Activated naive CD8-positive, alpha-beta T cell (primary cell): ENCODE measurements at regions not wholly inside any gene's neighbourhood (a gene's known extent, or its start where the extent isn't known, plus 50 kb on each side); places are given as distances from the start of the nearest gene placed in this dataset.

ENCODE experiments used
- H3K27ac Mint-ChIP-seq: one replicate; pipeline ENCODE4 v1.8.0; 2021; ENCODE audit warnings: mixed read lengths
- H3K27me3 Mint-ChIP-seq: one replicate; pipeline ENCODE4 v1.8.0; 2021; ENCODE audit warnings: mixed read lengths
- H3K36me3 Mint-ChIP-seq: one replicate; pipeline ENCODE4 v1.8.0; 2021; ENCODE audit warnings: mixed read lengths
- H3K4me1 Mint-ChIP-seq: one replicate; pipeline ENCODE4 v1.8.0; 2021; ENCODE audit warnings: low read depth, mixed read lengths
- H3K4me3 Mint-ChIP-seq: one replicate; pipeline ENCODE4 v1.8.0; 2021; ENCODE audit warnings: mild to moderate bottlenecking, mixed read lengths
- H3K9me3 Mint-ChIP-seq: one replicate; pipeline ENCODE4 v1.8.0; 2021; ENCODE audit warnings: low read depth, mixed read lengths

- peaks cover 51% of the 10 kb centered on the region for H3K36me3 Mint-ChIP-seq
- H3K4me3 Mint-ChIP-seq, result no peak overlapping the region
- peaks cover 49% of the 10 kb centered on the region for H3K4me1 Mint-ChIP-seq
- H3K27ac Mint-ChIP-seq, result peak overlapping the region; percentile 12
- H3K27me3 Mint-ChIP-seq, result no peaks in the 10 kb centered on the region
- H3K9me3 Mint-ChIP-seq, result peaks cover 11% of the 10 kb centered on the region
These were observed 1145.7 kb downstream of the VRK1 start for GRCh38 chr14:97942921-97943320.

GRCh38 chr14:97943619-97944018 is 1146.4 kb downstream of the VRK1 start:
- peaks cover 9% of the 10 kb centered on the region for H3K9me3 Mint-ChIP-seq
- peak overlapping the region; percentile 15 for H3K4me3 Mint-ChIP-seq
- H3K36me3 Mint-ChIP-seq, result peaks cover 48% of the 10 kb centered on the region
- peak overlapping the region; percentile 91 for H3K27ac Mint-ChIP-seq
- peaks cover 49% of the 10 kb centered on the region for H3K4me1 Mint-ChIP-seq
- no peaks in the 10 kb centered on the region for H3K27me3 Mint-ChIP-seq

GRCh38 chr14:97944380-97944779 is 1147.2 kb downstream of the VRK1 start:
- H3K36me3 Mint-ChIP-seq, result peaks cover 42% of the 10 kb centered on the region
- no peaks in the 10 kb centered on the region for H3K27me3 Mint-ChIP-seq
- H3K4me1 Mint-ChIP-seq, result peaks cover 48% of the 10 kb centered on the region
- peak overlapping the region; percentile 25 for H3K4me3 Mint-ChIP-seq
- peaks cover 9% of the 10 kb centered on the region for H3K9me3 Mint-ChIP-seq
- H3K27ac Mint-ChIP-seq, result peak overlapping the region; percentile 91

GRCh38 chr14:97945631-97946030 is 1148.4 kb downstream of the VRK1 start:
- Mint-ChIP-seq H3K9me3 (peaks cover 6% of the 10 kb centered on the region), H3K27ac (peak overlapping the region; percentile 34), H3K36me3 (peaks cover 42% of the 10 kb centered on the region), H3K4me3 (no peak overlapping the region), H3K4me1 (peaks cover 47% of the 10 kb centered on the region), H3K27me3 (no peaks in the 10 kb centered on the region)

- H3K4me3 Mint-ChIP-seq, result no peak overlapping the region
- no peaks in the 10 kb centered on the region for H3K27me3 Mint-ChIP-seq
- no peak overlapping the region for H3K27ac Mint-ChIP-seq
- H3K9me3 Mint-ChIP-seq, result peaks cover 6% of the 10 kb centered on the region
- peaks cover 53% of the 10 kb centered on the region for H3K4me1 Mint-ChIP-seq
- H3K36me3 Mint-ChIP-seq, result peaks cover 44% of the 10 kb centered on the region
These were observed 1149.1 kb downstream of the VRK1 start for GRCh38 chr14:97946240-97946639.

GRCh38 chr14:97946641-97947040 is 1149.5 kb downstream of the VRK1 start:
- H3K9me3 Mint-ChIP-seq, result peaks cover 6% of the 10 kb centered on the region
- peaks cover 45% of the 10 kb centered on the region for H3K36me3 Mint-ChIP-seq
- peaks cover 55% of the 10 kb centered on the region for H3K4me1 Mint-ChIP-seq
- no peaks in the 10 kb centered on the region for H3K27me3 Mint-ChIP-seq
- no peak overlapping the region for H3K4me3 Mint-ChIP-seq
- H3K27ac Mint-ChIP-seq, result no peak overlapping the region

GRCh38 chr14:97948841-97949240 is 1151.7 kb downstream of the VRK1 start:
- no peaks in the 10 kb centered on the region for H3K9me3 Mint-ChIP-seq
- no peak overlapping the region for H3K27ac Mint-ChIP-seq
- H3K4me3 Mint-ChIP-seq, result no peak overlapping the region
- peaks cover 61% of the 10 kb centered on the region for H3K4me1 Mint-ChIP-seq
- no peaks in the 10 kb centered on the region for H3K27me3 Mint-ChIP-seq
- peaks cover 33% of the 10 kb centered on the region for H3K36me3 Mint-ChIP-seq

GRCh38 chr14:97956581-97957340 is 1159.6 kb downstream of the VRK1 start:
- Mint-ChIP-seq H3K27ac (no peak overlapping the region), H3K9me3 (peaks cover 7% of the 10 kb centered on the region), H3K4me1 (peaks cover 45% of the 10 kb centered on the region), H3K36me3 (peaks cover 48% of the 10 kb centered on the region), H3K27me3 (no peaks in the 10 kb centered on the region), H3K4me3 (no peak overlapping the region)

- H3K27ac Mint-ChIP-seq, result peak overlapping the region; percentile 35
- no peak overlapping the region for H3K4me3 Mint-ChIP-seq
- H3K4me1 Mint-ChIP-seq, result peaks cover 50% of the 10 kb centered on the region
- peaks cover 51% of the 10 kb centered on the region for H3K36me3 Mint-ChIP-seq
- H3K27me3 Mint-ChIP-seq, result no peaks in the 10 kb centered on the region
- peaks cover 7% of the 10 kb centered on the region for H3K9me3 Mint-ChIP-seq
These were observed 1162.1 kb downstream of the VRK1 start for GRCh38 chr14:97959251-97959650.

GRCh38 chr14:97960436-97960835 is 1163.3 kb downstream of the VRK1 start:
- Mint-ChIP-seq H3K36me3 (peaks cover 47% of the 10 kb centered on the region), H3K27me3 (no peaks in the 10 kb centered on the region), H3K4me3 (no peak overlapping the region), H3K27ac (peak overlapping the region; percentile 52), H3K4me1 (peaks cover 54% of the 10 kb centered on the region), H3K9me3 (peaks cover 7% of the 10 kb centered on the region)

- peaks cover 43% of the 10 kb centered on the region for H3K36me3 Mint-ChIP-seq
- H3K4me3 Mint-ChIP-seq, result peak overlapping the region; percentile 71
- H3K4me1 Mint-ChIP-seq, result peaks cover 92% of the 10 kb centered on the region
- H3K27me3 Mint-ChIP-seq, result no peaks in the 10 kb centered on the region
- peak overlapping the region; percentile 97 for H3K27ac Mint-ChIP-seq
- peaks cover 15% of the 10 kb centered on the region for H3K9me3 Mint-ChIP-seq
These were observed 1173.0 kb downstream of the VRK1 start for GRCh38 chr14:97970222-97970621.

GRCh38 chr14:97975216-97975615 is 1178.0 kb downstream of the VRK1 start:
- H3K4me3 Mint-ChIP-seq, result peak overlapping the region; percentile 95
- peaks cover 11% of the 10 kb centered on the region for H3K9me3 Mint-ChIP-seq
- H3K27ac Mint-ChIP-seq, result peak overlapping the region; percentile 97
- no peaks in the 10 kb centered on the region for H3K27me3 Mint-ChIP-seq
- peaks cover 14% of the 10 kb centered on the region for H3K36me3 Mint-ChIP-seq
- H3K4me1 Mint-ChIP-seq, result peaks cover 90% of the 10 kb centered on the region

- Mint-ChIP-seq H3K27ac (peak overlapping the region; percentile 97), H3K4me3 (peak overlapping the region; percentile 95), H3K36me3 (peaks cover 10% of the 10 kb centered on the region), H3K27me3 (no peaks in the 10 kb centered on the region), H3K9me3 (peaks cover 7% of the 10 kb centered on the region), H3K4me1 (peaks cover 90% of the 10 kb centered on the region)
These were observed 1178.8 kb downstream of the VRK1 start for GRCh38 chr14:97975962-97976361.

- Mint-ChIP-seq H3K27me3 (no peaks in the 10 kb centered on the region), H3K4me3 (peak overlapping the region; percentile 95), H3K36me3 (peaks cover 8% of the 10 kb centered on the region), H3K9me3 (peaks cover 2% of the 10 kb centered on the region), H3K4me1 (peaks cover 88% of the 10 kb centered on the region), H3K27ac (peak overlapping the region; percentile 97)
These were observed 1179.7 kb downstream of the VRK1 start for GRCh38 chr14:97976861-97977260.

GRCh38 chr14:97977651-97978261 is 1180.6 kb downstream of the VRK1 start:
- H3K4me1 Mint-ChIP-seq, result peaks cover 80% of the 10 kb centered on the region
- H3K9me3 Mint-ChIP-seq, result no peaks in the 10 kb centered on the region
- H3K4me3 Mint-ChIP-seq, result peak overlapping the region; percentile 95
- no peaks in the 10 kb centered on the region for H3K27me3 Mint-ChIP-seq
- H3K27ac Mint-ChIP-seq, result peak overlapping the region; percentile 97
- peaks cover 5% of the 10 kb centered on the region for H3K36me3 Mint-ChIP-seq
